WTC11 (cell line): ENCODE measurements at regions not wholly inside any gene's neighbourhood (a gene's known extent, or its start where the extent isn't known, plus 50 kb on each side); places are given as distances from the start of the nearest gene placed in this dataset.

Experiments
- ATAC-seq: fragments of 200-7000 bp; cut with Tn5 transposase; 2 replicates; pipeline ENCODE4 v1.10.0; 2021; ENCODE audit warnings: mild to moderate bottlenecking, moderate library complexity
- CTCF ChIA-PET: fragments of 300-600 bp; sonication (Branson Sonifier 250); formaldehyde crosslinking; loops from one replicate; lab custom pipeline; 2021; ENCODE audit warnings: antibody characterized with exemption; lab: Charles Lee
- POLR2A ChIA-PET: fragments of 350-600 bp; sonication (Branson Sonifier 250); formaldehyde crosslinking; loops from one replicate; lab custom pipeline; 2021; ENCODE audit warnings: antibody characterized with exemption; lab: Charles Lee
- DNase-seq: peaks from one replicate; pipeline ENCODE4 v3.0.0; 2021; ENCODE audit warnings: low spot score
- H3K27ac Mint-ChIP-seq: 2 replicates; pipeline ENCODE4 v1.8.0; 2021; ENCODE audit warnings: mixed read lengths
- H3K27me3 Mint-ChIP-seq: 2 replicates; pipeline ENCODE4 v1.8.0; 2021; ENCODE audit warnings: low read depth, mild to moderate bottlenecking, moderate library complexity, mixed read lengths
- H3K36me3 Mint-ChIP-seq: 2 replicates; pipeline ENCODE4 v1.8.0; 2021; ENCODE audit warnings: mixed read lengths
- H3K4me1 Mint-ChIP-seq: 2 replicates; pipeline ENCODE4 v1.8.0; 2022; ENCODE audit warnings: mixed read lengths
- H3K4me3 Mint-ChIP-seq: 2 replicates; pipeline ENCODE4 v1.8.0; 2021; ENCODE audit warnings: mild to moderate bottlenecking, moderate library complexity, mixed read lengths
- H3K9me3 Mint-ChIP-seq: 2 replicates; pipeline ENCODE4 v1.8.0; 2021; ENCODE audit warnings: mixed read lengths
- ATF1 ChIP-seq: sonication (generic); formaldehyde crosslinking; IDR thresholded peaks from 2 replicates; pipeline ENCODE4 v1.8.1; 2023; ENCODE audit warnings: mild to moderate bottlenecking, moderate library complexity, missing genetic modification reagents
- GABPB1 ChIP-seq: sonication (generic); formaldehyde crosslinking; IDR thresholded peaks from 2 replicates; pipeline ENCODE4 v1.8.1; 2023; ENCODE audit warnings: mild to moderate bottlenecking, missing genetic modification reagents
- NFE2L1 ChIP-seq: sonication (generic); formaldehyde crosslinking; IDR thresholded peaks from 2 replicates; pipeline ENCODE4 v1.8.1; 2023; ENCODE audit warnings: missing genetic modification reagents
- OVOL2 ChIP-seq: fragments of 250-450 bp; sonication (Bioruptor Pico); IDR thresholded peaks from 2 replicates; pipeline ENCODE4 v1.9.0; 2021; ENCODE audit warnings: mild to moderate bottlenecking, borderline replicate concordance
- PRRX2 ChIP-seq: fragments of 250-450 bp; sonication (Bioruptor Pico); IDR thresholded peaks from 2 replicates; pipeline ENCODE4 v1.8.0; 2021; ENCODE audit warnings: mild to moderate bottlenecking
- TCF7 ChIP-seq: sonication (generic); formaldehyde crosslinking; IDR thresholded peaks from 2 replicates; pipeline ENCODE4 v1.8.0; 2022; ENCODE audit warnings: mild to moderate bottlenecking, low read depth, missing genetic modification reagents, moderate library complexity
- TEAD1 ChIP-seq: sonication (generic); formaldehyde crosslinking; IDR thresholded peaks from 2 replicates; pipeline ENCODE4 v1.8.0; 2022; ENCODE audit warnings: mild to moderate bottlenecking, missing genetic modification reagents
- TP53 ChIP-seq: sonication (generic); formaldehyde crosslinking; IDR thresholded peaks from 2 replicates; pipeline ENCODE4 v1.8.1; 2023; ENCODE audit warnings: mild to moderate bottlenecking, missing genetic modification reagents
- ZNF232 ChIP-seq: sonication (generic); formaldehyde crosslinking; IDR thresholded peaks from 2 replicates; pipeline ENCODE4 v1.8.0; 2022; ENCODE audit warnings: mild to moderate bottlenecking, missing genetic modification reagents
- ZNF423 ChIP-seq: fragments of 250-450 bp; sonication (Bioruptor Pico); IDR thresholded peaks from 2 replicates; pipeline ENCODE4 v2.1.2; 2022; ENCODE audit warnings: mild to moderate bottlenecking, moderate library complexity
- TF ChIP-seq, protein P1 (sequence below): sonication (generic); formaldehyde crosslinking; IDR thresholded peaks from 2 replicates; pipeline ENCODE4 v1.8.0; 2022; ENCODE audit warnings: mild to moderate bottlenecking, missing genetic modification reagents
- TF ChIP-seq, protein P2 (sequence below): fragments of 200-600 bp; IDR thresholded peaks from 2 replicates; pipeline ENCODE4 v1.8.0; 2022; ENCODE audit warnings: antibody characterized with exemption
- TF ChIP-seq, protein P3 (sequence below): sonication (generic); formaldehyde crosslinking; IDR thresholded peaks from 2 replicates; pipeline ENCODE4 v1.8.0; 2022; ENCODE audit warnings: mild to moderate bottlenecking, missing genetic modification reagents
- TF ChIP-seq, protein P4 (sequence below): sonication (generic); formaldehyde crosslinking; conservative IDR thresholded peaks from 2 replicates; pipeline ENCODE4 v1.8.1; 2023; ENCODE audit warnings: mild to moderate bottlenecking, low read depth, missing genetic modification reagents, moderate library complexity
- TF ChIP-seq, protein P5 (sequence below): sonication (generic); formaldehyde crosslinking; IDR thresholded peaks from 2 replicates; pipeline ENCODE4 v1.8.1; 2023; ENCODE audit warnings: mild to moderate bottlenecking, missing genetic modification reagents, moderate library complexity
- TF ChIP-seq, protein P6 (sequence below): sonication (generic); formaldehyde crosslinking; IDR thresholded peaks from 2 replicates; pipeline ENCODE4 v1.8.0; 2023; ENCODE audit warnings: mild to moderate bottlenecking, missing genetic modification reagents
- TF ChIP-seq, protein P7 (sequence below): sonication (generic); formaldehyde crosslinking; IDR thresholded peaks from 2 replicates; pipeline ENCODE4 v1.8.1; 2023; ENCODE audit warnings: mild to moderate bottlenecking, missing genetic modification reagents
- TF ChIP-seq, protein P8 (sequence below): sonication (generic); formaldehyde crosslinking; IDR thresholded peaks from 2 replicates; pipeline ENCODE4 v1.8.1; 2022; ENCODE audit warnings: low read depth, mild to moderate bottlenecking, moderate library complexity, missing genetic modification reagents, borderline replicate concordance

DNA sequence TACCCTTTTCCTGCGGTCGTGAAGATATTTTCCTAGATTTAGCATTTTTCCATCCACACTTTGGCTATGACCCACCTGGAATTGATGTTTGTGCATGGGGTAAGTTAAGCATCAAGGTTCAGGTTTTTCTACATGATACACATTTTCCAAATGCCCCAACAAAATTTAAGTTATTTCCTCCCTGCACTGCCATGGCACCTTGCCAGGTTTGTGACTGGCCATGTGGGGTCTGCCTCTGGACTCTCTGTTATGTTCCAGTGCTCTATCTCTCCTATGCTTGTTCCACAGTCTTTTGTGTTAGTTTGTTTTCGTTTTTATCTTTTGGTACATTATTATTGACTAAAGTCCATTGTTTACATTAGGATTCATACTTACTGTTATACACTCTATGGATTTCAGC lies 934.3 kb downstream of the TBC1D22A start (continued):
- TF ChIP-seq OVOL2 (CRISPR knock-in tag): no peak
- TF ChIP-seq ZNF232: no peak
- no peak for TF ChIP-seq PRRX2 (CRISPR knock-in tag)
- TF ChIP-seq, protein P1, sequence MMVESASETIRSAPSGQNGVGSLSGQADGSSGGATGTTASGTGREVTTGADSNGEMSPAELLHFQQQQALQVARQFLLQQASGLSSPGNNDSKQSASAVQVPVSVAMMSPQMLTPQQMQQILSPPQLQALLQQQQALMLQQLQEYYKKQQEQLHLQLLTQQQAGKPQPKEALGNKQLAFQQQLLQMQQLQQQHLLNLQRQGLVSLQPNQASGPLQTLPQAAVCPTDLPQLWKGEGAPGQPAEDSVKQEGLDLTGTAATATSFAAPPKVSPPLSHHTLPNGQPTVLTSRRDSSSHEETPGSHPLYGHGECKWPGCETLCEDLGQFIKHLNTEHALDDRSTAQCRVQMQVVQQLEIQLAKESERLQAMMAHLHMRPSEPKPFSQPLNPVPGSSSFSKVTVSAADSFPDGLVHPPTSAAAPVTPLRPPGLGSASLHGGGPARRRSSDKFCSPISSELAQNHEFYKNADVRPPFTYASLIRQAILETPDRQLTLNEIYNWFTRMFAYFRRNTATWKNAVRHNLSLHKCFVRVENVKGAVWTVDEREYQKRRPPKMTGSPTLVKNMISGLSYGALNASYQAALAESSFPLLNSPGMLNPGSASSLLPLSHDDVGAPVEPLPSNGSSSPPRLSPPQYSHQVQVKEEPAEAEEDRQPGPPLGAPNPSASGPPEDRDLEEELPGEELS (CRISPR knock-in tag): no peak
- TF ChIP-seq, all 79 proteins: peak for 0

DNA sequence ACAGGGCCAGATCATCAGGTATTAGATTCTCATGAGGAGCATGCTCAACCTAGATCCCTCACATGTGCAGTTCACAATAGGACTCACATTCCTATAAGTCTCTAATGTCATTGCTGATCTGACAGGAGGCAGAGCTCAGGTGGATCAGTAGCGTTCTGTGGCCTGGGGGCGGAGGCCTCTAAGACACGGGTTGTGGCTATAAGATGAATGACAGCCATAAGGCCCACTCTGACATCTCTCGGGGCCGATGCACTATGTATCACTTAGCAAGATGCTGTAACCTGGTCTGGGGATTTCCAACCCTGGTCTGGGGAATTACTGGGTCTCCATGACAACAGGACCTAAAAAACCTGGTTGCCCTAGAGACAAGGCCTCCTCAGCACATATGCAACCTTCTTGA lies 932.7 kb downstream of the TBC1D22A start:
- DNase-seq: no peak
- TF ChIP-seq, protein P2, sequence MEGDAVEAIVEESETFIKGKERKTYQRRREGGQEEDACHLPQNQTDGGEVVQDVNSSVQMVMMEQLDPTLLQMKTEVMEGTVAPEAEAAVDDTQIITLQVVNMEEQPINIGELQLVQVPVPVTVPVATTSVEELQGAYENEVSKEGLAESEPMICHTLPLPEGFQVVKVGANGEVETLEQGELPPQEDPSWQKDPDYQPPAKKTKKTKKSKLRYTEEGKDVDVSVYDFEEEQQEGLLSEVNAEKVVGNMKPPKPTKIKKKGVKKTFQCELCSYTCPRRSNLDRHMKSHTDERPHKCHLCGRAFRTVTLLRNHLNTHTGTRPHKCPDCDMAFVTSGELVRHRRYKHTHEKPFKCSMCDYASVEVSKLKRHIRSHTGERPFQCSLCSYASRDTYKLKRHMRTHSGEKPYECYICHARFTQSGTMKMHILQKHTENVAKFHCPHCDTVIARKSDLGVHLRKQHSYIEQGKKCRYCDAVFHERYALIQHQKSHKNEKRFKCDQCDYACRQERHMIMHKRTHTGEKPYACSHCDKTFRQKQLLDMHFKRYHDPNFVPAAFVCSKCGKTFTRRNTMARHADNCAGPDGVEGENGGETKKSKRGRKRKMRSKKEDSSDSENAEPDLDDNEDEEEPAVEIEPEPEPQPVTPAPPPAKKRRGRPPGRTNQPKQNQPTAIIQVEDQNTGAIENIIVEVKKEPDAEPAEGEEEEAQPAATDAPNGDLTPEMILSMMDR: no peak
- Mint-ChIP-seq H3K4me3 (no peak overlapping the region), H3K9me3 (no peaks in the 10 kb centered on the region), H3K4me1 (peaks cover 13% of the 10 kb centered on the region), H3K27me3 (no peaks in the 10 kb centered on the region; the same call in 1 of the 2 replicates), H3K27ac (no peak overlapping the region), H3K36me3 (no peaks in the 10 kb centered on the region)
- no peak for ATAC-seq
- ChIA-PET POLR2A (no interaction called here), CTCF (no interaction called here)

DNA sequence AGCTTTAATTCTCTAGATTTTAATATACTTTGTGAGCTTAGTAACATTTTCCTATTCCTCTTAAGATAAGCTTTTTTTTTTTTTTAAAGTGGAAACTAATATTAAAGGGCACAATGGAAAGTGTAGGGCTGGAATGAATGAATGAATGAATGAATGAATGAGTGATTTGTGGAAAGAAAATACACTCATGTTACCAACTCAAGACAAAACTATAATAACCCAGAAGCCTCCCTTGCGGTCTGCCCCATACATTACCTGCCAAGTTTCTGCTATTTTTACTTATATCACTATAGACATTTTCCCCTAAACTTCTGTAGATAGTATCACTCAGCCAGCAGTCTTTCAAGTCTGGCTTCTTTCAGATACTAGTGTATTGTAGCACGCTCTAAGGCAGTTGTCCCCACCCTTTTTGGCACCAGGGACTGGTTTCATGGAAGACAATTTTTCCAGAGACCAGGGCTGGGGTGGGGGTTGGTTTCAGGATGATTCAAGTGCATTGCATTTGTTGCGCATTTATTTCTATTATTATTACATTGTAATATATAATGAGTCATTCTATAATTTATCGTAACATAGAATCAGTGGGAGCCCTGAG lies 932.2 kb downstream of the TBC1D22A start:
- DNase-seq: no peak
- H3K9me3 Mint-ChIP-seq: no peaks in the 10 kb centered on the region
- CTCF ChIA-PET: no interaction called here
- ATAC-seq: no peak
- POLR2A ChIA-PET: no interaction called here
- peaks cover 13% of the 10 kb centered on the region for H3K4me1 Mint-ChIP-seq
- no peaks in the 10 kb centered on the region; the same call in 1 of the 2 replicates for H3K27me3 Mint-ChIP-seq
- no peak overlapping the region for H3K27ac Mint-ChIP-seq
- H3K36me3 Mint-ChIP-seq: no peaks in the 10 kb centered on the region
- H3K4me3 Mint-ChIP-seq: no peak overlapping the region
- TF ChIP-seq, protein P2: no peak
- TF ChIP-seq, protein P3, sequence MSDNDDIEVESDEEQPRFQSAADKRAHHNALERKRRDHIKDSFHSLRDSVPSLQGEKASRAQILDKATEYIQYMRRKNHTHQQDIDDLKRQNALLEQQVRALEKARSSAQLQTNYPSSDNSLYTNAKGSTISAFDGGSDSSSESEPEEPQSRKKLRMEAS (CRISPR knock-in tag): no peak
- no peak for TF ChIP-seq GABPB1 (CRISPR knock-in tag)
- no peak for TF ChIP-seq TP53
- TF ChIP-seq, protein P4, sequence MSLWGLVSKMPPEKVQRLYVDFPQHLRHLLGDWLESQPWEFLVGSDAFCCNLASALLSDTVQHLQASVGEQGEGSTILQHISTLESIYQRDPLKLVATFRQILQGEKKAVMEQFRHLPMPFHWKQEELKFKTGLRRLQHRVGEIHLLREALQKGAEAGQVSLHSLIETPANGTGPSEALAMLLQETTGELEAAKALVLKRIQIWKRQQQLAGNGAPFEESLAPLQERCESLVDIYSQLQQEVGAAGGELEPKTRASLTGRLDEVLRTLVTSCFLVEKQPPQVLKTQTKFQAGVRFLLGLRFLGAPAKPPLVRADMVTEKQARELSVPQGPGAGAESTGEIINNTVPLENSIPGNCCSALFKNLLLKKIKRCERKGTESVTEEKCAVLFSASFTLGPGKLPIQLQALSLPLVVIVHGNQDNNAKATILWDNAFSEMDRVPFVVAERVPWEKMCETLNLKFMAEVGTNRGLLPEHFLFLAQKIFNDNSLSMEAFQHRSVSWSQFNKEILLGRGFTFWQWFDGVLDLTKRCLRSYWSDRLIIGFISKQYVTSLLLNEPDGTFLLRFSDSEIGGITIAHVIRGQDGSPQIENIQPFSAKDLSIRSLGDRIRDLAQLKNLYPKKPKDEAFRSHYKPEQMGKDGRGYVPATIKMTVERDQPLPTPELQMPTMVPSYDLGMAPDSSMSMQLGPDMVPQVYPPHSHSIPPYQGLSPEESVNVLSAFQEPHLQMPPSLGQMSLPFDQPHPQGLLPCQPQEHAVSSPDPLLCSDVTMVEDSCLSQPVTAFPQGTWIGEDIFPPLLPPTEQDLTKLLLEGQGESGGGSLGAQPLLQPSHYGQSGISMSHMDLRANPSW: no peak
- TF ChIP-seq, protein P5, sequence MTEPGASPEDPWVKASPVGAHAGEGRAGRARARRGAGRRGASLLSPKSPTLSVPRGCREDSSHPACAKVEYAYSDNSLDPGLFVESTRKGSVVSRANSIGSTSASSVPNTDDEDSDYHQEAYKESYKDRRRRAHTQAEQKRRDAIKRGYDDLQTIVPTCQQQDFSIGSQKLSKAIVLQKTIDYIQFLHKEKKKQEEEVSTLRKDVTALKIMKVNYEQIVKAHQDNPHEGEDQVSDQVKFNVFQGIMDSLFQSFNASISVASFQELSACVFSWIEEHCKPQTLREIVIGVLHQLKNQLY: no peak
- TF ChIP-seq ZNF423 (CRISPR knock-in tag): no peak
- TF ChIP-seq NFE2L1 (CRISPR knock-in tag): no peak
- TF ChIP-seq, protein P6, sequence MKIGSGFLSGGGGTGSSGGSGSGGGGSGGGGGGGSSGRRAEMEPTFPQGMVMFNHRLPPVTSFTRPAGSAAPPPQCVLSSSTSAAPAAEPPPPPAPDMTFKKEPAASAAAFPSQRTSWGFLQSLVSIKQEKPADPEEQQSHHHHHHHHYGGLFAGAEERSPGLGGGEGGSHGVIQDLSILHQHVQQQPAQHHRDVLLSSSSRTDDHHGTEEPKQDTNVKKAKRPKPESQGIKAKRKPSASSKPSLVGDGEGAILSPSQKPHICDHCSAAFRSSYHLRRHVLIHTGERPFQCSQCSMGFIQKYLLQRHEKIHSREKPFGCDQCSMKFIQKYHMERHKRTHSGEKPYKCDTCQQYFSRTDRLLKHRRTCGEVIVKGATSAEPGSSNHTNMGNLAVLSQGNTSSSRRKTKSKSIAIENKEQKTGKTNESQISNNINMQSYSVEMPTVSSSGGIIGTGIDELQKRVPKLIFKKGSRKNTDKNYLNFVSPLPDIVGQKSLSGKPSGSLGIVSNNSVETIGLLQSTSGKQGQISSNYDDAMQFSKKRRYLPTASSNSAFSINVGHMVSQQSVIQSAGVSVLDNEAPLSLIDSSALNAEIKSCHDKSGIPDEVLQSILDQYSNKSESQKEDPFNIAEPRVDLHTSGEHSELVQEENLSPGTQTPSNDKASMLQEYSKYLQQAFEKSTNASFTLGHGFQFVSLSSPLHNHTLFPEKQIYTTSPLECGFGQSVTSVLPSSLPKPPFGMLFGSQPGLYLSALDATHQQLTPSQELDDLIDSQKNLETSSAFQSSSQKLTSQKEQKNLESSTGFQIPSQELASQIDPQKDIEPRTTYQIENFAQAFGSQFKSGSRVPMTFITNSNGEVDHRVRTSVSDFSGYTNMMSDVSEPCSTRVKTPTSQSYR (CRISPR knock-in tag): no peak
- TF ChIP-seq, protein P7, sequence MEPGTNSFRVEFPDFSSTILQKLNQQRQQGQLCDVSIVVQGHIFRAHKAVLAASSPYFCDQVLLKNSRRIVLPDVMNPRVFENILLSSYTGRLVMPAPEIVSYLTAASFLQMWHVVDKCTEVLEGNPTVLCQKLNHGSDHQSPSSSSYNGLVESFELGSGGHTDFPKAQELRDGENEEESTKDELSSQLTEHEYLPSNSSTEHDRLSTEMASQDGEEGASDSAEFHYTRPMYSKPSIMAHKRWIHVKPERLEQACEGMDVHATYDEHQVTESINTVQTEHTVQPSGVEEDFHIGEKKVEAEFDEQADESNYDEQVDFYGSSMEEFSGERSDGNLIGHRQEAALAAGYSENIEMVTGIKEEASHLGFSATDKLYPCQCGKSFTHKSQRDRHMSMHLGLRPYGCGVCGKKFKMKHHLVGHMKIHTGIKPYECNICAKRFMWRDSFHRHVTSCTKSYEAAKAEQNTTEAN (CRISPR knock-in tag): no peak
- TF ChIP-seq TEAD1 (CRISPR knock-in tag): no peak
- TF ChIP-seq, protein P8, sequence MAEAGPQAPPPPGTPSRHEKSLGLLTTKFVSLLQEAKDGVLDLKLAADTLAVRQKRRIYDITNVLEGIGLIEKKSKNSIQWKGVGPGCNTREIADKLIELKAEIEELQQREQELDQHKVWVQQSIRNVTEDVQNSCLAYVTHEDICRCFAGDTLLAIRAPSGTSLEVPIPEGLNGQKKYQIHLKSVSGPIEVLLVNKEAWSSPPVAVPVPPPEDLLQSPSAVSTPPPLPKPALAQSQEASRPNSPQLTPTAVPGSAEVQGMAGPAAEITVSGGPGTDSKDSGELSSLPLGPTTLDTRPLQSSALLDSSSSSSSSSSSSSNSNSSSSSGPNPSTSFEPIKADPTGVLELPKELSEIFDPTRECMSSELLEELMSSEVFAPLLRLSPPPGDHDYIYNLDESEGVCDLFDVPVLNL (CRISPR knock-in tag): no peak
- no peak for TF ChIP-seq ATF1 (CRISPR knock-in tag)
- TF ChIP-seq TCF7: no peak
